GM13977 (cell line): ENCODE measurements at regions not wholly inside any gene's neighbourhood (a gene's known extent, or its start where the extent isn't known, plus 50 kb on each side); places are given as distances from the start of the nearest gene placed in this dataset.

Experiments used
- DNase-seq: peaks from one replicate; pipeline ENCODE4 v3.0.0; 2012; ENCODE audit warnings: low spot score
- in situ Hi-C: fragments of 300-500 bp; cut with MboI; formaldehyde crosslinking; loops from one replicate; pipeline ENCODE4 v1.12.0; 2022; ENCODE audit warnings: low sequenced_read_pairs, low pct_unique_long_range_greater_than_20kb, mixed read lengths, inconsistent platforms; ENCODE audit not compliant: unreplicated experiment
- TF ChIP-seq, protein P1 (sequence below): IDR thresholded peaks from 2 replicates; pipeline ENCODE4 v1.5.1; 2012; ENCODE audit warnings: mild to moderate bottlenecking, control low read depth; ENCODE audit not compliant: insufficient read depth; ENCODE audit errors: extremely low read depth, missing control alignments

DNA sequence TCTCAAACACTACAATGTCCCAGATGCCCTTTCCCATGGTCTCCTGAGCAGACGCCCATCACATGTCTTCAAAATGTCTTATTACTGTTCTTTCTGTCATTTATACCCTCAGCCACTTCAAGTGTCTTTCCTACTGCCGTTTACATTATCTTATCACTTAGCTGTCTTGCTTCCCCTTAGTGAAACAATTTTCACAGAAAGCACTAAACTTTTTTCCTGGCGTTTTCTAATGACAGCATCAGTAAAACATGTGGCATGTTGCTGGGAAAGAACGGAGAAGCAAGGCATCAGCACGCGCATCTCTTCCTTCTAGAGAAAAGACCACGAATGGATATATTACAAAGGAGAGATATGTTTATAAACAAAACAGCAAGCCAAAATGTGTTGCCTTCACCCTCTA lies 189.7 kb upstream of the SLIT2 start:
- TF ChIP-seq, protein P1, sequence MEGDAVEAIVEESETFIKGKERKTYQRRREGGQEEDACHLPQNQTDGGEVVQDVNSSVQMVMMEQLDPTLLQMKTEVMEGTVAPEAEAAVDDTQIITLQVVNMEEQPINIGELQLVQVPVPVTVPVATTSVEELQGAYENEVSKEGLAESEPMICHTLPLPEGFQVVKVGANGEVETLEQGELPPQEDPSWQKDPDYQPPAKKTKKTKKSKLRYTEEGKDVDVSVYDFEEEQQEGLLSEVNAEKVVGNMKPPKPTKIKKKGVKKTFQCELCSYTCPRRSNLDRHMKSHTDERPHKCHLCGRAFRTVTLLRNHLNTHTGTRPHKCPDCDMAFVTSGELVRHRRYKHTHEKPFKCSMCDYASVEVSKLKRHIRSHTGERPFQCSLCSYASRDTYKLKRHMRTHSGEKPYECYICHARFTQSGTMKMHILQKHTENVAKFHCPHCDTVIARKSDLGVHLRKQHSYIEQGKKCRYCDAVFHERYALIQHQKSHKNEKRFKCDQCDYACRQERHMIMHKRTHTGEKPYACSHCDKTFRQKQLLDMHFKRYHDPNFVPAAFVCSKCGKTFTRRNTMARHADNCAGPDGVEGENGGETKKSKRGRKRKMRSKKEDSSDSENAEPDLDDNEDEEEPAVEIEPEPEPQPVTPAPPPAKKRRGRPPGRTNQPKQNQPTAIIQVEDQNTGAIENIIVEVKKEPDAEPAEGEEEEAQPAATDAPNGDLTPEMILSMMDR, result no peak
- no peak for DNase-seq
- in situ Hi-C loops, result no loop called here

DNA sequence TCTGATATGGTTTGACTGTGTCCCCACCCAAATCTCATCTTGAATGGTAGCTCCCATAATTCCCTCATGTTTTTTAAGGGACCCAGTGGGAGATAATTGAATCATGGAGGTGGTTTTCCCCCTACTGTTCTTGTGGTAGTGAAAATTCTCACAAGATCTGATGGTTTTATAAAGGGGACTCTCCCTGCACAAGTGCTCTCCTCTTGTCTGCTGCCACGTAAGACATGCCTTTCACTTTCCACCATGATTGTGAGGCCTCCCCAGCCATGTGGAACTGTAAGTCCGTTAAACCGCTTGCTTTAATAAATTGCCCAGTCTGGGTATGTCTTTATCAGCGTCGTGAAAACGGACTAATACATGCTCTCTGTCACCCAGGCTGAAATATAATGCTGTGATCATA lies 200.9 kb upstream of the SLIT2 start:
- TF ChIP-seq, protein P1, result no peak
- in situ Hi-C loops, result no loop called here
- no peak for DNase-seq

DNA sequence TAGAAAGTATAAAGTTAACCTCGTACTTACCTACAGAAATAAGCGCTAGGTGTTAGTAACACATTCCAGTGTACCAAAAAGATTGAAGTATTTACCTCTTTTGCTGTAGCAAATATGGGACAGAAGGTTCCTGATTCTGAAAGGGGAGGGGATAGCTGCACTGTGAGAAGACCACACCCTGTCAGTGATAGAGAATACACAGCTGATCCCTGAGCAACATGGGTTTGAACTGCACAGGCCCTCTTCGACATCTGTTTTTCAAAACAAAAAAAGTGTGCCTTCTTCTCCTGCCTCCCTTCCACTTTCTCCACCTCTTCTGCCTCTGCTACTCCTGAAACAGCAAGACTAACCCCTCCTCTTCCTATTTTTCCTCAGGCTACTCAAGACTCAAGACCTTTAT lies 201.8 kb upstream of the SLIT2 start:
- TF ChIP-seq, protein P1, result no peak
- no peak for DNase-seq
- in situ Hi-C loops, result no loop called here

DNA sequence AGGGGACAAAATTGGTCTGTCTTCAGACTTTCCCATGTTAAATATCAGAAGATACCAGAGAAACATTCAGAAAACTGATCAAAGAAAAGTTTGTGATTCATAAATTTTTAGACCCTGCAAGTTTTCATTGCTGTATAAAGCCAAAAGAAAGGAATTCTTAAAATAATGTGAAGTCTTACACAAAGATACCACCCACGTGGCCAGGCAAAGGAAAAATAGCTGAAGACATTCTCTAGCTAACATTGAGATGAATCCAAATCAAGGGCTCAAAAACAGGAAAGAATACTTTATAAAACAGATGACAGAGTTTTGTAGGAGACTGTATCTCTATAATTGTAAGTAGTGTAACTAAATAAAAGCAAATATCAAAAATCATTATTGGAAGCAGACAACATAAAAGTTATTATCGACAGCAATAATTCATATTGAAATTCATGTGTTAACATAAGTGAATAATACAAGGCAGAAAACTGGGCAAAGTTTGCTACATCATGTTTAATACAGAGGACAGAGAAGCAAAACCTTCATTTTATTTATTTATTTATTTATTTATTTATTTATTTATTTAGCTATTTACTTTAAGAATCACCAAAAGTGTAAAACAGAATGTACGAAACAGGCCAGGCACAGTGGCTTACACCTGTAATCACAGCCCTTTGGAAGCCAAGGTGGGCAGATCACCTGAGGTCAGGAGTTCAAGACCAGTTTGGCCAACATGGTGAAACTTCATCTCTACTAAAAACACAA lies 204.6 kb upstream of the SLIT2 start:
- in situ Hi-C loops, result no loop called here
- no peak for DNase-seq
- TF ChIP-seq, protein P1, result no peak

DNA sequence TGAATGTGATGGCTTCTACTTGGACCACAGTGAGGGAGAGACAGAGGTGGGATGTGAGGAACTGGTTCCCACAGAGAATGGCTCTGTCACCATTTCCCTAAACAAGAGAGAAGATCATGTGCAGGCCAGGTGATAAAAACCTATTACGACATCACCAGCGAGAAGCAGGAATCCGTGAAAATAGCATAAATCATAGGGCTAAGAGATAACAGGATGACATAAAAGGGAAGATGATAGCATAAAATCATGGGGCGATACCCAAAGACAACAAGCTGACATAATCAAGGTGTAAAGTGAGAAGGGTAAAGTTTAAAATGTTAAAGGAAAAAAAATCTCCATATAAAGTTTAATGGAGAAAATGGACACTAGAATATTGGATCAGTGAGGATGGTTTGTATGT lies 205.5 kb upstream of the SLIT2 start:
- TF ChIP-seq, protein P1, result no peak
- in situ Hi-C loops, result no loop called here
- no peak for DNase-seq

DNA sequence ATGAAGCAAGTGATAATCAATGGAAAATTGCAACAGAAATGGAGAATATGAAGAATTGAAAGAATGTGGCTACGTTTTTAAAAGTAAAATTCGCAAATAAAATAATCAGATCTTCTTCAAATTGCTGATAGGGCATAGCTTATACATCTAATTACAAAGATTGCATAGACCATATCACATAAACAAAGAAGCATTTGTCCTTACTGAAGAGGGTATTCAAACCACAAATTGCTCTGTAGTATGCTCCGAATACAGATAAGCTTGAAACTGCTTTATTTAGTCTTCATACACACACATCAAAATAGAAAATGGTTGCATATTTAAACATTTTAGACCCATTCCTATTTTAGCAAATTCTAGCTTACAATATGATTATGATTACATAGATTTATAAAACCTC lies 206.7 kb upstream of the SLIT2 start:
- in situ Hi-C loops, result no loop called here
- DNase-seq, result no peak
- TF ChIP-seq, protein P1, result no peak
